GM12878 (cell line): ENCODE measurements at regions not wholly inside any gene's neighbourhood (a gene's known extent, or its start where the extent isn't known, plus 50 kb on each side); places are given as distances from the start of the nearest gene placed in this dataset.
A peak's percentile ranks its signal among the peaks of the same experiment; 100 is the strongest.

Source experiments
- ATAC-seq: fragments of 200-7000 bp; cut with Tn5 transposase; 3 replicates; pipeline ENCODE4 v1.9.1; 2020; ENCODE audit warnings: mild to moderate bottlenecking, moderate library complexity
- BruUV-seq: library from RNA; stranded (reverse); fragments of 400-500 nt; replicated peaks from 2 replicates; lab custom pipeline; 2021; lab: Mats Ljungman, UMichigan
- CTCF ChIA-PET: fragments of 300-600 bp; sonication (Branson Sonifier 250); formaldehyde crosslinking; extraction: SDS; loops from one replicate; lab custom pipeline; 2021; ENCODE audit warnings: inconsistent platforms; lab: Yijun Ruan, JAX
- POLR2A ChIA-PET: fragments of 350-600 bp; formaldehyde crosslinking; extraction: SDS; loops from one replicate; lab custom pipeline; 2021; ENCODE audit warnings: inconsistent platforms; lab: Charles Lee
- RAD21 ChIA-PET: fragments of 300-600 bp; sonication (Branson Sonifier 250); formaldehyde crosslinking; loops from one replicate; lab custom pipeline; 2023; ENCODE audit warnings: antibody characterized with exemption; ENCODE audit not compliant: unreplicated experiment; lab: Charles Lee
- SMC1A ChIA-PET: fragments of 300-600 bp; sonication (Branson Sonifier 250); formaldehyde crosslinking; loops from one replicate; lab custom pipeline; 2023; ENCODE audit not compliant: unreplicated experiment, uncharacterized antibody; lab: Charles Lee
- DNase-seq: peaks from one replicate; pipeline ENCODE4 v3.0.0-alpha.2; 2011; ENCODE audit warnings: low read depth, low spot score
- FAIRE-seq: peaks from 3 replicates; lab custom pipeline; 2011; peaks lifted over from hg19 to GRCh38; lab: Jason Lieb, UNC
- H2AFZ ChIP-seq: 2 replicates; pipeline ENCODE4 v1.6.0; 2011; ENCODE audit warnings: low read depth, low read length, control low read depth; ENCODE audit not compliant: control insufficient read depth
- H3K27ac ChIP-seq: 2 replicates; pipeline ENCODE4 v1.5.1; 2011; ENCODE audit warnings: control low read depth; ENCODE audit not compliant: control insufficient read depth, insufficient read depth
- H3K27me3 ChIP-seq, 2 experiments: replicated peaks in 1 of 2; 2 replicates each; pipeline versions ENCODE4 v1.6.0 to v1.6.1; 2011; ENCODE audit warnings: low read length in 1 of 2; ENCODE audit not compliant: control insufficient read depth in 2 of 2, insufficient read depth in 2 of 2
- H3K36me3 ChIP-seq, 2 experiments: 2 replicates each; pipeline ENCODE4 v1.5.1; 2011; ENCODE audit warnings: low read length in 1 of 2; ENCODE audit not compliant: control insufficient read depth in 2 of 2, insufficient read depth in 2 of 2
- H3K4me1 ChIP-seq: 2 replicates; pipeline ENCODE4 v1.6.1; 2011; ENCODE audit warnings: mild to moderate bottlenecking, low read length, moderate library complexity, mixed read lengths; ENCODE audit not compliant: control insufficient read depth, insufficient read depth
- H3K4me2 ChIP-seq: 2 replicates; pipeline ENCODE4 v1.6.0; 2011; ENCODE audit warnings: control low read depth; ENCODE audit not compliant: control insufficient read depth, insufficient read depth
- H3K4me3 ChIP-seq: fragments of 200-600 bp; sonication (generic); 2 replicates; pipeline ENCODE4 v1.5.1; 2016
- H3K79me2 ChIP-seq: 2 replicates; pipeline ENCODE4 v1.6.0; 2011; ENCODE audit warnings: low read length; ENCODE audit not compliant: control insufficient read depth, insufficient read depth
- H3K9ac ChIP-seq: 2 replicates; pipeline ENCODE4 v1.8.0; 2011; ENCODE audit warnings: low read length, control low read depth, mixed read lengths; ENCODE audit not compliant: control insufficient read depth, insufficient read depth
- H3K9me3 ChIP-seq: replicated peaks from 3 replicates; pipeline ENCODE4 v1.5.1; 2011; ENCODE audit warnings: mild to moderate bottlenecking, low read length; ENCODE audit not compliant: control insufficient read depth, insufficient read depth
- H4K20me1 ChIP-seq: 2 replicates; pipeline ENCODE4 v1.6.0; 2011; ENCODE audit not compliant: control insufficient read depth, insufficient read depth
- CBX5 ChIP-seq: sonication (generic); IDR thresholded peaks from 2 replicates; pipeline ENCODE4 v1.6.1; 2016; ENCODE audit warnings: low read depth, moderate library complexity, mild to moderate bottlenecking, inconsistent platforms
- EGR1 ChIP-seq, 2 experiments: IDR thresholded peaks; 1 replicate in 1 of 2; 2 replicates in 1 of 2; pipeline ENCODE4 v1.6.1; 2011 to 2012; ENCODE audit warnings: low read depth in 2 of 2, low read length in 2 of 2, borderline replicate concordance in 1 of 2, mild to moderate bottlenecking in 1 of 2, moderate library complexity in 1 of 2
- IKZF1 ChIP-seq: fragments of 450-650 bp; conservative IDR thresholded peaks from 2 replicates; pipeline ENCODE4 v1.6.1; 2017; ENCODE audit warnings: antibody characterized with exemption, mild to moderate bottlenecking
- JUNB ChIP-seq: IDR thresholded peaks from 2 replicates; pipeline ENCODE4 v1.6.1; 2016; ENCODE audit warnings: antibody characterized with exemption, mild to moderate bottlenecking
- MEF2A ChIP-seq: IDR thresholded peaks from 2 replicates; pipeline ENCODE4 v1.6.1; 2011; ENCODE audit warnings: low read depth, mild to moderate bottlenecking, low read length, moderate library complexity; ENCODE audit not compliant: insufficient read depth
- MEF2B ChIP-seq: fragments of 450-650 bp; IDR thresholded peaks from 2 replicates; pipeline ENCODE4 v1.6.1; 2018; ENCODE audit warnings: mild to moderate bottlenecking, moderate library complexity; ENCODE audit not compliant: partially characterized antibody, poor library complexity, severe bottlenecking
- NFIC ChIP-seq: IDR thresholded peaks from 2 replicates; pipeline ENCODE4 v1.6.1; 2012; ENCODE audit warnings: low read depth, mild to moderate bottlenecking, inconsistent platforms, low read length, moderate library complexity
- PAX8 ChIP-seq: fragments of 450-650 bp; IDR thresholded peaks from 2 replicates; pipeline ENCODE4 v1.6.1; 2017; ENCODE audit warnings: mild to moderate bottlenecking, moderate library complexity
- POLR2A ChIP-seq: IDR thresholded peaks from 2 replicates; pipeline ENCODE4 v1.6.1; 2011; ENCODE audit warnings: low read depth, mild to moderate bottlenecking, low read length
- TCF7 ChIP-seq: IDR thresholded peaks from 2 replicates; pipeline ENCODE4 v1.6.1; 2014; ENCODE audit warnings: antibody characterized with exemption, borderline replicate concordance
- WGBS: methylation state at CpG from one replicate; pipeline ENCODE4 v1.1.6; 2016; ENCODE audit warnings: low lambda C conversion rate; ENCODE audit not compliant: insufficient replicate concordance, insufficient coverage; ENCODE audit errors: missing lambda C conversion rate; 5-methylcytosine and 5-hydroxymethylcytosine counted together
- in situ Hi-C: fragments of 300-500 bp; cut with MboI; formaldehyde crosslinking; loops from 9 replicates; pipeline ENCODE4 v1.14.3; 2018; ENCODE audit warnings: mixed read lengths
- intact Hi-C: fragments of 100-400 bp; cut with micrococcal nuclease; formaldehyde crosslinking; loops from one replicate; pipeline ENCODE4 v1.14.2; 2022; ENCODE audit not compliant: unreplicated experiment
- TF ChIP-seq, protein P1 (sequence below): fragments of 450-650 bp; IDR thresholded peaks from 2 replicates; pipeline ENCODE4 v1.6.1; 2017; ENCODE audit warnings: antibody characterized with exemption, mild to moderate bottlenecking, moderate library complexity

DNA sequence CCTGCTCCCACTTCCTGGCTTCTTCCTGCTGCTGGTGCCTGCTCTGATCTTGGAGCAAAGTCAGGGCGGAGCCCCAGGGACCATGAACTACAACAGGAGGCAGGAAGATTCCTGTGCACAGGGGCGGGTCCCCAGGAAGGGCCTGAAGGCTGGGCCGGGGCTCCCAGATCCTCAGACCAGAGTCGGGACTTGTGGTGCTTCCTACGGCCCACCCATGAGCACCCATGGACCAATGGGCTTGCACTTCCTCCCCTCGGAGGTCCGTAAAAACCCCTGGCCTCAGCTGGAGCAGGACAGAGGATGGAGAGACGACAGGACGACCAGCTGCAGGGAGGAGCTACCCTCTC is 1287.1 kb downstream of the TMEM121 start:
- WGBS, result 59% methylated on average over 9 of the region's 9 CpGs
- FAIRE-seq, result no peak
- ChIA-PET POLR2A (no interaction called here), RAD21 (interaction anchor here (2.3 kb wide), 1 partner anchor 17 kb away, joined by 6 read pairs; no protein-coding TSS in a partner anchor), CTCF (interaction anchor here (1.3 to 2.9 kb wide), 3 partner anchors 9 to 35 kb away, joined by 3 to 31 read pairs (median 3); no protein-coding TSS in a partner anchor), SMC1A (no interaction called here)
- H4K20me1 ChIP-seq, result no peaks in the 10 kb centered on the region
- no peak overlapping the region for H3K27ac ChIP-seq
- H3K4me1 ChIP-seq, result peaks cover 8% of the 10 kb centered on the region
- DNase-seq, result no peak
- no peak for ATAC-seq
- no peaks in the 10 kb centered on the region; a peak in 1 of 4 replicates for H3K27me3 ChIP-seq
- H3K79me2 ChIP-seq, result no peaks in the 10 kb centered on the region
- H3K9me3 ChIP-seq, result no peaks in the 10 kb centered on the region
- no peak overlapping the region for H2AFZ ChIP-seq
- H3K4me3 ChIP-seq, result no peak overlapping the region
- intact Hi-C loops, result no loop called here
- BruUV-seq, result no TSS peak
- no peak for TF ChIP-seq POLR2A
- in situ Hi-C loops, result no loop called here
- no peak overlapping the region for H3K4me2 ChIP-seq
- no peaks in the 10 kb centered on the region for H3K36me3 ChIP-seq
- no peak overlapping the region for H3K9ac ChIP-seq

DNA sequence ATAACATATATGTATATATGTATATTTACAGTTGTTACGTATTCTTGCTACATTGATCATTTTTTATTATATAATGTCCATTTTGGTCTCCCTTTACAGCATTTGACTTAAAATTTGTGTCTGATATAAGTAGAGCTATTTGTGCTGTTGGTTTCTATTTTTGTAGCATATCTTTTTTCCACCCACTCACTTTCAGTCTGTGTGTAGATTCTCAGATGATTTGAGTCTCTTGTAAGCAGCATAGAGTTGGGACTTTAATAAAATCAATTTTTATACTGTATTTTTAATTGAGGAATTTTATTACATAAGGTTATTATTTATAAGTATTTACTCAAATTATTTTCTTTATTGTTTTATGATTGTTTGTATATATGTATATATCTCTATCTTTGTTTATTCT is 1293.7 kb downstream of the TMEM121 start:
- no peaks in the 10 kb centered on the region for H4K20me1 ChIP-seq
- H3K4me1 ChIP-seq, result peaks cover 20% of the 10 kb centered on the region
- SMC1A ChIA-PET, result interaction anchor here (1.0 kb wide), 1 partner anchor 10 kb away, joined by 3 read pairs; no protein-coding TSS in a partner anchor
- 96% methylated on average over 1 of the region's 1 CpG for WGBS
- no peak overlapping the region for H3K4me2 ChIP-seq
- TF ChIP-seq NFIC (no peak), JUNB (0 out of 2 replicates have a peak, but pooled peaks have one; percentile 14), IKZF1 (no peak), TCF7 (no peak), PAX8 (no peak), CBX5 (peak; percentile 62; the same call in 1 of the 2 replicates), MEF2A (peak; percentile 87), EGR1 (IDR thresholded peaks at IDR 0.05; ENCODE audit: borderline replicate concordance in 1 of 2, low read depth in 2 of 2, low read length in 2 of 2) (peak in 1 of 2 experiments; percentile 54; a peak in 1 of 3 replicates), MEF2B (peak; percentile 68)
- TF ChIP-seq, protein P1, sequence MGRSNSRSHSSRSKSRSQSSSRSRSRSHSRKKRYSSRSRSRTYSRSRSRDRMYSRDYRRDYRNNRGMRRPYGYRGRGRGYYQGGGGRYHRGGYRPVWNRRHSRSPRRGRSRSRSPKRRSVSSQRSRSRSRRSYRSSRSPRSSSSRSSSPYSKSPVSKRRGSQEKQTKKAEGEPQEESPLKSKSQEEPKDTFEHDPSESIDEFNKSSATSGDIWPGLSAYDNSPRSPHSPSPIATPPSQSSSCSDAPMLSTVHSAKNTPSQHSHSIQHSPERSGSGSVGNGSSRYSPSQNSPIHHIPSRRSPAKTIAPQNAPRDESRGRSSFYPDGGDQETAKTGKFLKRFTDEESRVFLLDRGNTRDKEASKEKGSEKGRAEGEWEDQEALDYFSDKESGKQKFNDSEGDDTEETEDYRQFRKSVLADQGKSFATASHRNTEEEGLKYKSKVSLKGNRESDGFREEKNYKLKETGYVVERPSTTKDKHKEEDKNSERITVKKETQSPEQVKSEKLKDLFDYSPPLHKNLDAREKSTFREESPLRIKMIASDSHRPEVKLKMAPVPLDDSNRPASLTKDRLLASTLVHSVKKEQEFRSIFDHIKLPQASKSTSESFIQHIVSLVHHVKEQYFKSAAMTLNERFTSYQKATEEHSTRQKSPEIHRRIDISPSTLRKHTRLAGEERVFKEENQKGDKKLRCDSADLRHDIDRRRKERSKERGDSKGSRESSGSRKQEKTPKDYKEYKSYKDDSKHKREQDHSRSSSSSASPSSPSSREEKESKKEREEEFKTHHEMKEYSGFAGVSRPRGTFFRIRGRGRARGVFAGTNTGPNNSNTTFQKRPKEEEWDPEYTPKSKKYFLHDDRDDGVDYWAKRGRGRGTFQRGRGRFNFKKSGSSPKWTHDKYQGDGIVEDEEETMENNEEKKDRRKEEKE, result no peak
- POLR2A ChIA-PET, result no interaction called here
- no peak overlapping the region for H3K4me3 ChIP-seq
- CTCF ChIA-PET, result interaction anchor here (0.6 to 4.4 kb wide), 7 partner anchors 12 to 402 kb away, joined by 3 to 94 read pairs (median 3); no protein-coding TSS in a partner anchor
- H3K79me2 ChIP-seq, result no peaks in the 10 kb centered on the region
- in situ Hi-C loops, result no loop called here
- no peaks in the 10 kb centered on the region; a peak in 1 of 4 replicates for H3K27me3 ChIP-seq
- no peaks in the 10 kb centered on the region; the same call in 2 of the 3 replicates for H3K9me3 ChIP-seq
- no peak overlapping the region for H3K27ac ChIP-seq
- H3K9ac ChIP-seq, result no peak overlapping the region
- ATAC-seq (peak; percentile 52; the same call in 2 of the 3 replicates), FAIRE-seq (no peak), DNase-seq (no peak)
- intact Hi-C loops, result no loop called here
- no peak overlapping the region for H2AFZ ChIP-seq
- RAD21 ChIA-PET, result interaction anchor here (1.9 kb wide), 1 partner anchor 10 kb away, joined by 12 read pairs; no protein-coding TSS in a partner anchor
- no peaks in the 10 kb centered on the region for H3K36me3 ChIP-seq
- no TSS peak for BruUV-seq
